Naive thymus-derived CD4-positive, alpha-beta T cell (primary cell): ENCODE measurements at regions not wholly inside any gene's neighbourhood (a gene's known extent, or its start where the extent isn't known, plus 50 kb on each side); places are given as distances from the start of the nearest gene placed in this dataset.

ENCODE experiments used
- ATAC-seq: fragments of 150-1000 bp; cut with Tn5 transposase; 2 replicates; pipeline ENCODE4 v1.10.0; 2021; ENCODE audit warnings: mild to moderate bottlenecking, moderate library complexity
- CTCF ChIA-PET: fragments of 350-600 bp; sonication (Branson Sonifier 250); formaldehyde crosslinking; loops from one replicate; lab custom pipeline; 2021; ENCODE audit warnings: antibody characterized with exemption; lab: Charles Lee
- POLR2A ChIA-PET: fragments of 350-600 bp; sonication (Branson Sonifier 250); formaldehyde crosslinking; loops from one replicate; lab custom pipeline; 2021; ENCODE audit warnings: antibody characterized with exemption, inconsistent platforms; lab: Charles Lee
- DNase-seq, 9 donors: peaks; one replicate each; pipeline versions ENCODE4 v3.0.0 to v3.0.0-alpha.2; 2020 to 2022; ENCODE audit warnings: mixed read lengths in 1 of 9
- H3K27ac ChIP-seq: one replicate; pipeline ENCODE4 v1.7.0; 2013; ENCODE audit warnings: mild to moderate bottlenecking, low read depth, low read length, moderate library complexity
- H3K27me3 ChIP-seq, 2 donors: one replicate each; pipeline ENCODE4 v1.7.0; 2013; ENCODE audit warnings: low read length in 2 of 2, mild to moderate bottlenecking in 2 of 2, moderate library complexity in 2 of 2; ENCODE audit not compliant: control insufficient read depth in 2 of 2, insufficient read depth in 2 of 2
- H3K36me3 ChIP-seq, 3 experiments: 1 replicate in 2 of 3; 2 replicates in 1 of 3; pipeline ENCODE4 v1.7.0; 2013; ENCODE audit warnings: low read length in 3 of 3, mild to moderate bottlenecking in 3 of 3, moderate library complexity in 1 of 3; ENCODE audit not compliant: insufficient read depth in 3 of 3, control insufficient read depth in 2 of 3
- H3K4me1 ChIP-seq, 2 donors: one replicate each; pipeline ENCODE4 v1.7.0; 2013; ENCODE audit warnings: low read length in 2 of 2, mild to moderate bottlenecking in 2 of 2, moderate library complexity in 1 of 2; ENCODE audit not compliant: control insufficient read depth in 2 of 2, insufficient read depth in 2 of 2
- H3K4me3 ChIP-seq: 2 replicates; pipeline ENCODE4 v1.7.0; 2013; ENCODE audit warnings: mild to moderate bottlenecking, low read length
- H3K9me3 ChIP-seq, 3 experiments: 1 replicate in 2 of 3; 2 replicates in 1 of 3; pipeline ENCODE4 v1.7.0; 2013; ENCODE audit warnings: low read length in 3 of 3; ENCODE audit not compliant: control insufficient read depth in 2 of 3
- H3K27ac Mint-ChIP-seq, 9 donors: one replicate each; pipeline ENCODE4 v1.8.0; 2020 to 2022; ENCODE audit warnings: mixed read lengths in 9 of 9, mild to moderate bottlenecking in 8 of 9, moderate library complexity in 5 of 9, inconsistent platforms in 2 of 9
- H3K27me3 Mint-ChIP-seq, 5 donors: one replicate each; pipeline ENCODE4 v1.8.0; 2021 to 2022; ENCODE audit warnings: mixed read lengths in 5 of 5, mild to moderate bottlenecking in 1 of 5
- H3K36me3 Mint-ChIP-seq, 5 donors: one replicate each; pipeline ENCODE4 v1.8.0; 2020 to 2022; ENCODE audit warnings: mixed read lengths in 5 of 5, mild to moderate bottlenecking in 3 of 5, inconsistent platforms in 1 of 5
- H3K4me1 Mint-ChIP-seq, 7 donors: one replicate each; pipeline ENCODE4 v1.8.0; 2020 to 2022; ENCODE audit warnings: mixed read lengths in 7 of 7, mild to moderate bottlenecking in 3 of 7, inconsistent platforms in 1 of 7
- H3K4me3 Mint-ChIP-seq, 10 donors: one replicate each; pipeline ENCODE4 v1.8.0; 2020 to 2022; ENCODE audit warnings: mild to moderate bottlenecking in 10 of 10, mixed read lengths in 10 of 10, moderate library complexity in 6 of 10, inconsistent platforms in 2 of 10
- H3K9me3 Mint-ChIP-seq, 11 donors: one replicate each; pipeline ENCODE4 v1.8.0; 2020 to 2022; ENCODE audit warnings: mixed read lengths in 11 of 11, mild to moderate bottlenecking in 4 of 11, inconsistent platforms in 1 of 11, moderate library complexity in 1 of 11
- intact Hi-C, 2 donors: fragments of 100-400 bp; cut with micrococcal nuclease; formaldehyde crosslinking; loops; one replicate each; pipeline ENCODE4 v1.15.1; 2023

GRCh38 chr16:85429776-85430522 lies 183.2 kb upstream of the GSE1 start:
- H3K36me3 Mint-ChIP-seq = no peaks in the 10 kb centered on the region
- ATAC-seq (no peak), DNase-seq (peak in 1 of 9 donors; percentile 3)
- H3K36me3 ChIP-seq = no peaks in the 10 kb centered on the region
- peaks cover 0 to 5% (median 0%) of the 10 kb centered on the region in 11 donors for H3K9me3 Mint-ChIP-seq
- H3K9me3 ChIP-seq = no peaks in the 10 kb centered on the region
- intact Hi-C loops = no loop called here
- H3K4me3 ChIP-seq = no peak overlapping the region
- H3K4me3 Mint-ChIP-seq = no peak overlapping the region
- H3K4me1 Mint-ChIP-seq = peaks cover 0 to 1% (median 0%) of the 10 kb centered on the region in 7 donors
- H3K27me3 ChIP-seq = no peaks in the 10 kb centered on the region
- no peak overlapping the region for H3K27ac ChIP-seq
- ChIA-PET POLR2A (no interaction called here), CTCF (no interaction called here)
- peaks cover 0 to 13% (median 5%) of the 10 kb centered on the region in 5 donors for H3K27me3 Mint-ChIP-seq
- H3K27ac Mint-ChIP-seq = no peak overlapping the region
- no peaks in the 10 kb centered on the region for H3K4me1 ChIP-seq

GRCh38 chr16:85430523-85431421 lies 182.3 kb upstream of the GSE1 start:
- Mint-ChIP-seq H3K27ac (no peak overlapping the region), H3K4me1 (peaks cover 0 to 3% (median 0%) of the 10 kb centered on the region in 7 donors), H3K27me3 (peaks cover 0 to 8% (median 5%) of the 10 kb centered on the region in 5 donors), H3K4me3 (no peak overlapping the region), H3K36me3 (no peaks in the 10 kb centered on the region), H3K9me3 (peaks cover 0 to 4% (median 0%) of the 10 kb centered on the region in 11 donors)
- Histone ChIP-seq H3K4me1 (no peaks in the 10 kb centered on the region), H3K4me3 (no peak overlapping the region), H3K27me3 (no peaks in the 10 kb centered on the region), H3K36me3 (no peaks in the 10 kb centered on the region), H3K9me3 (no peaks in the 10 kb centered on the region), H3K27ac (no peak overlapping the region)
- POLR2A ChIA-PET = no interaction called here
- intact Hi-C loops = no loop called here
- ATAC-seq = no peak
- peak in 1 of 9 donors; percentile 4 for DNase-seq
- CTCF ChIA-PET = interaction anchor here (0.5 to 1.6 kb wide), 2 partner anchors 9 to 178 kb away, joined by 3 to 5 read pairs; no protein-coding TSS in a partner anchor

- Mint-ChIP-seq H3K27ac (no peak overlapping the region), H3K36me3 (no peaks in the 10 kb centered on the region), H3K9me3 (peaks cover 0 to 1% (median 0%) of the 10 kb centered on the region in 11 donors), H3K4me3 (no peak overlapping the region), H3K4me1 (peaks cover 0 to 3% (median 0%) of the 10 kb centered on the region in 7 donors), H3K27me3 (peaks cover 0 to 5% (median under 1%) of the 10 kb centered on the region in 5 donors)
- Histone ChIP-seq H3K4me1 (no peaks in the 10 kb centered on the region), H3K9me3 (no peaks in the 10 kb centered on the region), H3K27ac (no peak overlapping the region), H3K27me3 (no peaks in the 10 kb centered on the region), H3K36me3 (no peaks in the 10 kb centered on the region), H3K4me3 (no peak overlapping the region)
- intact Hi-C loops = no loop called here
- ATAC-seq (no peak), DNase-seq (peak in 1 of 9 donors; percentile 5)
- ChIA-PET CTCF (interaction anchor here (0.5 to 1.6 kb wide), 3 partner anchors 10 to 178 kb away, joined by 3 to 5 read pairs (median 3); no protein-coding TSS in a partner anchor), POLR2A (no interaction called here)
Measured at GRCh38 chr16:85431431-85432124, 181.5 kb upstream of the GSE1 start.

DNA sequence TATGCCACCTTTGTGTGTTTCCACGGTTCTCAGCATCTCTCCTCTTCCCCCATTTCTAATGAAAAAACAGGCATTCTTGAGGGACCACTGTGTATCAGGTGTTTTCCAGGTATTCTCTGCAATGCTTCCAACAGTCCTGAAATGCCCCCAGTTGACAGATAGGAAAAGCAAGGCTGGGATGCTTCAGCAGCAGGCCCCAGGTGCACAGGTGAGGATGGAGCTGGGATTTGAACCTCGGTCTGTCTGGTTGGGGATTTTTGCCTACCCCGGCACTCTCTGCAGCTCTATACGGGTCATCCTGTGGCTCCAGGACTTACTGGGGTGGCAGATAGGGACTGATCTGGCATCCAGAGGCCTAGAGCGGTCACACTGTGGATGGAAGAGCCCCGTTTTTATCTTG lies 180.5 kb upstream of the GSE1 start:
- peaks cover 0 to 1% (median 0%) of the 10 kb centered on the region in 11 donors for H3K9me3 Mint-ChIP-seq
- intact Hi-C loops = no loop called here
- H3K27me3 Mint-ChIP-seq = peaks cover 0 to 5% (median 0%) of the 10 kb centered on the region in 5 donors
- no peaks in the 10 kb centered on the region for H3K36me3 ChIP-seq
- ATAC-seq = no peak
- no peaks in the 10 kb centered on the region for H3K9me3 ChIP-seq
- peaks cover 0 to 5% (median 0%) of the 10 kb centered on the region in 7 donors for H3K4me1 Mint-ChIP-seq
- no peaks in the 10 kb centered on the region for H3K36me3 Mint-ChIP-seq
- H3K27ac ChIP-seq = no peak overlapping the region
- no peak overlapping the region for H3K4me3 ChIP-seq
- no peak overlapping the region for H3K27ac Mint-ChIP-seq
- no peaks in the 10 kb centered on the region for H3K4me1 ChIP-seq
- ChIA-PET POLR2A (no interaction called here), CTCF (interaction anchor here (1.3 kb wide), 1 partner anchor 16 kb away, joined by 3 read pairs; no protein-coding TSS in a partner anchor)
- H3K27me3 ChIP-seq = no peaks in the 10 kb centered on the region
- H3K4me3 Mint-ChIP-seq = no peak overlapping the region
- peak in 1 of 9 donors; percentile 2 for DNase-seq

DNA sequence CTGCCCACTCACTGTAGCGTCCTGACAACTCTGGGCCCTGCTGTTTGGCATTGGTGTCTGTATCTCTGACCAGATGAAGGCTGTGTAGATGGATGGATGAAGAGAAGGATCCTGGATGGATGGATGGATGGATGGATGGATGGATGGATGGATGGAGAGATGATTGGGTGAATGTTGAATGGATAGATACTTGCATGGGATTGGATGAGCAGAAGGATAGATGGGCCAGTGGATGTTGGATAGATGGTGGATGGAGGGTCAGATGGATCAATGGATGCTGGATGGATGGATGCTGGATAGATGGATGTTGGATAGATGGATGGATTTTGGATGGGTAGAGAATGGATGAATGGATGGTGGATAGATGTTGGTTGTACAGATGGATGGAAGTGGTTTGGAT lies 179.6 kb upstream of the GSE1 start:
- H3K4me3 ChIP-seq = no peak overlapping the region
- DNase-seq (peak in 1 of 9 donors; percentile 2), ATAC-seq (no peak)
- no peaks in the 10 kb centered on the region for H3K36me3 ChIP-seq
- H3K4me3 Mint-ChIP-seq = no peak overlapping the region
- peaks cover 0 to 7% (median 0%) of the 10 kb centered on the region in 7 donors for H3K4me1 Mint-ChIP-seq
- H3K27me3 Mint-ChIP-seq = peaks cover 0 to 5% (median 0%) of the 10 kb centered on the region in 5 donors
- CTCF ChIA-PET = no interaction called here
- H3K27ac ChIP-seq = no peak overlapping the region
- intact Hi-C loops = no loop called here
- H3K9me3 Mint-ChIP-seq = peaks cover 0 to 1% (median 0%) of the 10 kb centered on the region in 11 donors
- H3K4me1 ChIP-seq = no peaks in the 10 kb centered on the region
- peak overlapping the region in 1 of 9 donors; percentile 42 for H3K27ac Mint-ChIP-seq
- no peaks in the 10 kb centered on the region for H3K9me3 ChIP-seq
- no peaks in the 10 kb centered on the region for H3K36me3 Mint-ChIP-seq
- POLR2A ChIA-PET = no interaction called here
- H3K27me3 ChIP-seq = no peaks in the 10 kb centered on the region

- DNase-seq = no peak
- H3K27me3 ChIP-seq = no peaks in the 10 kb centered on the region
- Mint-ChIP-seq H3K9me3 (peaks cover 0 to 1% (median 0%) of the 10 kb centered on the region in 11 donors), H3K4me3 (no peak overlapping the region), H3K27me3 (no peaks in the 10 kb centered on the region), H3K4me1 (peaks cover 0 to 7% (median 0%) of the 10 kb centered on the region in 7 donors), H3K36me3 (no peaks in the 10 kb centered on the region), H3K27ac (no peak overlapping the region)
- H3K27ac ChIP-seq = no peak overlapping the region
- ATAC-seq = no peak
- ChIA-PET CTCF (no interaction called here), POLR2A (interaction anchor here (2.0 kb wide), 1 partner anchor 14 kb away, joined by 5 read pairs; no protein-coding TSS in a partner anchor)
- no peaks in the 10 kb centered on the region for H3K9me3 ChIP-seq
- intact Hi-C loops = no loop called here
- H3K36me3 ChIP-seq = no peaks in the 10 kb centered on the region
- H3K4me1 ChIP-seq = no peaks in the 10 kb centered on the region
- H3K4me3 ChIP-seq = no peak overlapping the region
Measured at GRCh38 chr16:85435286-85435685, 177.8 kb upstream of the GSE1 start.
